Gastrocnemius medialis (tissue), 4 donors: ENCODE measurements at regions not wholly inside any gene's neighbourhood (a gene's known extent, or its start where the extent isn't known, plus 50 kb on each side); places are given as distances from the start of the nearest gene placed in this dataset.

Experiments
- ATAC-seq, 2 donors: fragments of 150-250 bp; one replicate each; pipeline ENCODE4 v1.9.1; 2016
- DNase-seq, 2 donors: peaks; one replicate each; pipeline ENCODE4 v3.0.0-alpha.2; 2019
- H3K27ac ChIP-seq, 4 donors: fragments of 200-600 bp; sonication (generic); 1 replicate in 1 of 4; 2 replicates in 3 of 4; pipeline ENCODE4 v1.5.1; 2016 to 2018; ENCODE audit warnings: mild to moderate bottlenecking in 2 of 4, moderate library complexity in 1 of 4
- H3K27me3 ChIP-seq, 3 donors: fragments of 200-600 bp; sonication (generic) in 2 of 3; 1 replicate in 1 of 3; 2 replicates in 2 of 3; pipeline versions ENCODE4 v1.5.1 to v1.6.0; 2016 to 2019; ENCODE audit warnings: mild to moderate bottlenecking in 1 of 3, moderate library complexity in 1 of 3
- H3K36me3 ChIP-seq, 2 donors: fragments of 200-600 bp; sonication (generic) in 1 of 2; one replicate each; pipeline ENCODE4 v1.5.1; 2017 to 2018
- H3K4me1 ChIP-seq, 2 donors: fragments of 200-600 bp; sonication (generic) in 1 of 2; one replicate each; pipeline ENCODE4 v1.5.1; 2016 to 2017; ENCODE audit warnings: mild to moderate bottlenecking in 2 of 2
- H3K4me3 ChIP-seq, 4 donors: fragments of 200-600 bp; sonication (generic) in 3 of 4; 1 replicate in 1 of 4; 2 replicates in 3 of 4; pipeline ENCODE4 v1.5.1; 2016 to 2019; ENCODE audit warnings: mild to moderate bottlenecking in 2 of 4
- H3K9me3 ChIP-seq, 3 donors: fragments of 200-600 bp; sonication (generic) in 2 of 3; 1 replicate in 1 of 3; 2 replicates in 2 of 3; pipeline ENCODE4 v1.5.1; 2016 to 2019
- CTCF ChIP-seq, 5 experiments: fragments of 450-650 bp in 3 of 5; fragments of 200-600 bp in 2 of 5; sonication (generic) in 2 of 5; IDR thresholded peaks in 4 of 5; conservative IDR thresholded peaks in 1 of 5; 1 replicate in 4 of 5; 2 replicates in 1 of 5; pipeline ENCODE4 v1.5.1; 2016 to 2019; ENCODE audit warnings: antibody characterized with exemption in 5 of 5, mild to moderate bottlenecking in 3 of 5, moderate library complexity in 3 of 5
- POLR2A ChIP-seq, 2 donors: fragments of 450-650 bp; IDR thresholded peaks; one replicate each; pipeline ENCODE4 v1.6.1; 2017; ENCODE audit warnings: antibody characterized with exemption in 2 of 2, mild to moderate bottlenecking in 2 of 2, moderate library complexity in 2 of 2
- in situ Hi-C, 4 donors: fragments of 200-750 bp; cut with MboI; loops; one replicate each; pipeline versions ENCODE4 v1.15.0 to v1.8.0; 2017; ENCODE audit warnings: low sequenced_read_pairs in 4 of 4
- intact Hi-C: fragments of 100-400 bp; cut with DNase I; formaldehyde crosslinking; loops from one replicate; pipeline ENCODE4 v1.15.1; 2023; ENCODE audit warnings: low total_unique reads

- Histone ChIP-seq H3K36me3 (no peaks in the 10 kb centered on the region), H3K9me3 (no peaks in the 10 kb centered on the region), H3K27ac (no peak overlapping the region), H3K27me3 (no peaks in the 10 kb centered on the region), H3K4me3 (no peak overlapping the region), H3K4me1 (no peaks in the 10 kb centered on the region)
- ATAC-seq = no peak
- in situ Hi-C loops (no loop called here), intact Hi-C loops (no loop called here)
- TF ChIP-seq POLR2A (IDR thresholded peaks at IDR 0.05) (no peak), CTCF (IDR thresholded peaks at IDR 0.05 in 4 of 5, conservative IDR thresholded peaks at IDR 0.05 in 1 of 5) (no peak)
- no peak for DNase-seq
Measured at GRCh38 chr5:4159681-4160080, 564.0 kb downstream of the IRX1 start.

- in situ Hi-C loops (no loop called here), intact Hi-C loops (no loop called here)
- Histone ChIP-seq H3K27ac (no peak overlapping the region), H3K9me3 (no peaks in the 10 kb centered on the region), H3K36me3 (no peaks in the 10 kb centered on the region), H3K4me3 (no peak overlapping the region), H3K4me1 (no peaks in the 10 kb centered on the region), H3K27me3 (no peaks in the 10 kb centered on the region)
- DNase-seq (no peak), ATAC-seq (no peak)
- no peak for TF ChIP-seq POLR2A (IDR thresholded peaks at IDR 0.05)
- TF ChIP-seq CTCF (IDR thresholded peaks at IDR 0.05 in 4 of 5, conservative IDR thresholded peaks at IDR 0.05 in 1 of 5) = no peak
Measured at GRCh38 chr5:4164167-4164566, 568.5 kb downstream of the IRX1 start.

DNA sequence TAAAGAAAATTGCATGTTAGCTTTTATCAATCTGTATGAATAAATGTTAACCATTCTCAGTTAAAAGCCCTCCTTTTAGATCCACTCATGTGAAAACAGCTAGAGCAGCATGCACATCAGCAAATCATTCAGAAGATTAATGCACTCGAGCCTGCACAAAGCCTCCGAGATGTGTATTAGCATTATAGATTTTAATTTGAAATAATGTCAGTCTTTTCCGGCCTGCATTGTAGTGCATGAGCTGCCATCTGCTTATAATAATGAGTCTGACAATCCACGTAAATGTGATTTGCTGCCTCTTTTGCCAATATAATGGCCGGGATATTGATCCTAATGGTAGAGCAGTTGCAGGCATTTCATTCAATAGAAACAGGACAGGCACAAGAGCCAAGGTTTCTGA, 585.1 kb downstream of the IRX1 start:
- TF ChIP-seq CTCF (IDR thresholded peaks at IDR 0.05 in 4 of 5, conservative IDR thresholded peaks at IDR 0.05 in 1 of 5) (no peak), POLR2A (IDR thresholded peaks at IDR 0.05) (no peak)
- Histone ChIP-seq H3K4me1 (no peaks in the 10 kb centered on the region), H3K4me3 (no peak overlapping the region), H3K36me3 (no peaks in the 10 kb centered on the region), H3K9me3 (no peaks in the 10 kb centered on the region), H3K27ac (no peak overlapping the region), H3K27me3 (no peaks in the 10 kb centered on the region)
- intact Hi-C loops (no loop called here), in situ Hi-C loops (no loop called here)
- no peak for ATAC-seq
- no peak for DNase-seq

DNA sequence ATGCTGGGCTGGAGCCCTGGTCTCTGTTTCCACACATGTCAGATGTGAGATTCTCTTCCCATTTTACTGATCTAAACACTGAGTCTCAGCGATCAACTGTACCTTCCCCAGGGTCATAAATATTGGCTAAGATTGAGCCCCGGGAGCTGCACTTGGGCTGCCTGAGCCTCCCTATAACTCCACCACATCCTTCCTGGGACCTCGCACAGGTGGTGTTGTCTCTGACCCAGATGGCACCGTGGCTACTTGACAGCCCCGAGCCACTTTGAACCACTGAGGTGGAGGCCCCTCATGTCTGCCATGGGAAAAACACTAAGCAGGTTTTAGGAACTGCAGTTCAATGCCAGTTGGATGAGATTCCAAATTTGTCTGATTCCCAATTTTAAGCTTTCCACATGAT, 586.5 kb downstream of the IRX1 start:
- no peak overlapping the region for H3K4me3 ChIP-seq
- no peak for TF ChIP-seq POLR2A (IDR thresholded peaks at IDR 0.05)
- no peak for TF ChIP-seq CTCF (IDR thresholded peaks at IDR 0.05 in 4 of 5, conservative IDR thresholded peaks at IDR 0.05 in 1 of 5)
- intact Hi-C loops (no loop called here), in situ Hi-C loops (no loop called here)
- DNase-seq = no peak
- H3K9me3 ChIP-seq = no peaks in the 10 kb centered on the region
- ATAC-seq = no peak
- no peaks in the 10 kb centered on the region for H3K27me3 ChIP-seq
- no peak overlapping the region for H3K27ac ChIP-seq
- H3K36me3 ChIP-seq = no peaks in the 10 kb centered on the region
- H3K4me1 ChIP-seq = no peaks in the 10 kb centered on the region

DNA sequence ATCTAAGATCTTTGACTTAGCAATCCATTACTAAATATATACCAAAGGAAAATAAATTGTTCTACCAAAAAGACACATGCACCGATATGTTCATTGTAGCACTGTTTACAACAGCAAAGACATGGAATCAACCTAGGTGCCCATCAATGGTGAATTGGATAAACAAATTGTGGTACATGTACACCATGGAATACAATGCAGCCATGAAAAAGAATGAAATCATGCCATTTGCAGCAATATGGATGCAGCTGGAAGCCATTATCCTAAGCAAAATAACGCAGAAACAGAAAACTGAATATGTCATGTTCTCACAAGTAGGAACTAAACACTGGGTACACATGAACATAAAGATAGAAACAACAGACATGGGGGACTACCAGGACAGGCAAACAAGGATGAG, 589.5 kb downstream of the IRX1 start:
- Histone ChIP-seq H3K4me3 (no peak overlapping the region), H3K27ac (no peak overlapping the region), H3K4me1 (no peaks in the 10 kb centered on the region), H3K27me3 (no peaks in the 10 kb centered on the region), H3K9me3 (no peaks in the 10 kb centered on the region), H3K36me3 (no peaks in the 10 kb centered on the region)
- in situ Hi-C loops = no loop called here
- DNase-seq (no peak), ATAC-seq (no peak)
- intact Hi-C loops = no loop called here
- TF ChIP-seq CTCF (IDR thresholded peaks at IDR 0.05 in 4 of 5, conservative IDR thresholded peaks at IDR 0.05 in 1 of 5) = no peak
- TF ChIP-seq POLR2A (IDR thresholded peaks at IDR 0.05) = no peak
